Kidney capillary endothelial cell (primary cell): ENCODE measurements at regions not wholly inside any gene's neighbourhood (a gene's known extent, or its start where the extent isn't known, plus 50 kb on each side); places are given as distances from the start of the nearest gene placed in this dataset.

Source experiments
- DNase-seq: peaks from one replicate; pipeline ENCODE4 v3.0.0-alpha.2; 2018; ENCODE audit warnings: low spot score

- no peak for DNase-seq
Measured at GRCh38 chr7:155216475-155217272, 81.0 kb upstream of the INSIG1 start.

GRCh38 chr7:155217634-155218033, 80.0 kb upstream of the INSIG1 start:
- DNase-seq, result no peak

- DNase-seq, result no peak
Measured at GRCh38 chr7:155218276-155219153, 79.2 kb upstream of the INSIG1 start.

GRCh38 chr7:155219154-155219531, 78.5 kb upstream of the INSIG1 start:
- no peak for DNase-seq

- no peak for DNase-seq
Measured at GRCh38 chr7:155219947-155220769, 77.5 kb upstream of the INSIG1 start.

- DNase-seq, result no peak
Measured at GRCh38 chr7:155220903-155221302, 76.8 kb upstream of the INSIG1 start.

- no peak for DNase-seq
Measured at GRCh38 chr7:155221547-155221946, 76.1 kb upstream of the INSIG1 start.

GRCh38 chr7:155222061-155222460, 75.6 kb upstream of the INSIG1 start:
- no peak for DNase-seq

GRCh38 chr7:155222573-155222972, 75.1 kb upstream of the INSIG1 start:
- DNase-seq, result no peak

- DNase-seq, result no peak
Measured at GRCh38 chr7:155223021-155223420, 74.7 kb upstream of the INSIG1 start.

- DNase-seq, result no peak
Measured at GRCh38 chr7:155223503-155223902, 74.2 kb upstream of the INSIG1 start.

GRCh38 chr7:155224116-155224811, 73.4 kb upstream of the INSIG1 start:
- DNase-seq, result no peak

GRCh38 chr7:155225095-155225494, 72.6 kb upstream of the INSIG1 start:
- no peak for DNase-seq

- DNase-seq, result no peak
Measured at GRCh38 chr7:155225516-155225915, 72.2 kb upstream of the INSIG1 start.

- no peak for DNase-seq
Measured at GRCh38 chr7:155226261-155227003, 71.2 kb upstream of the INSIG1 start.

- DNase-seq, result no peak
Measured at GRCh38 chr7:155227004-155227787, 70.5 kb upstream of the INSIG1 start.

GRCh38 chr7:155227788-155228458, 69.8 kb upstream of the INSIG1 start:
- DNase-seq, result no peak

- DNase-seq, result no peak
Measured at GRCh38 chr7:155228459-155228845, 69.2 kb upstream of the INSIG1 start.

- DNase-seq, result no peak
Measured at GRCh38 chr7:155228894-155229293, 68.8 kb upstream of the INSIG1 start.
